Gastroesophageal sphincter (tissue), 4 donors: ENCODE measurements at regions not wholly inside any gene's neighbourhood (a gene's known extent, or its start where the extent isn't known, plus 50 kb on each side); places are given as distances from the start of the nearest gene placed in this dataset.

Source experiments
- ATAC-seq: fragments of 150-250 bp; one replicate; pipeline ENCODE4 v1.9.1; 2016; ENCODE audit warnings: mild to moderate bottlenecking, moderate library complexity
- H3K27ac ChIP-seq, 4 donors: fragments of 200-600 bp; sonication (generic) in 3 of 4; 1 replicate in 3 of 4; 2 replicates in 1 of 4; pipeline ENCODE4 v1.5.1; 2016 to 2019
- H3K27me3 ChIP-seq: fragments of 200-600 bp; sonication (generic); one replicate; pipeline ENCODE4 v1.5.1; 2019
- H3K36me3 ChIP-seq, 2 donors: fragments of 200-600 bp; sonication (generic); one replicate each; pipeline ENCODE4 v1.5.1; 2019; ENCODE audit warnings: control low read depth in 1 of 2
- H3K4me1 ChIP-seq, 3 donors: fragments of 200-600 bp; sonication (generic); 1 replicate in 2 of 3; 2 replicates in 1 of 3; pipeline ENCODE4 v1.5.1; 2016 to 2019; ENCODE audit warnings: control low read depth in 2 of 3
- H3K4me3 ChIP-seq, 2 donors: fragments of 200-600 bp; sonication (generic); one replicate each; pipeline ENCODE4 v1.5.1; 2019; ENCODE audit warnings: mild to moderate bottlenecking in 1 of 2, moderate library complexity in 1 of 2
- H3K9me3 ChIP-seq, 3 donors: fragments of 200-600 bp; sonication (generic); one replicate each; pipeline ENCODE4 v1.5.1; 2017 to 2019; ENCODE audit warnings: control low read depth in 2 of 3
- CTCF ChIP-seq, 4 experiments: fragments of 200-600 bp in 2 of 4; fragments of 450-650 bp in 2 of 4; sonication (generic) in 1 of 4; IDR thresholded peaks; one replicate each; pipeline ENCODE4 v1.5.1; 2017 to 2019; ENCODE audit warnings: antibody characterized with exemption in 4 of 4, mild to moderate bottlenecking in 2 of 4, moderate library complexity in 2 of 4
- EP300 ChIP-seq: sonication (generic); formaldehyde crosslinking; IDR thresholded peaks from one replicate; pipeline ENCODE4 v1.6.1; 2017; ENCODE audit warnings: antibody characterized with exemption, mild to moderate bottlenecking
- POLR2A ChIP-seq, 2 donors: fragments of 450-650 bp; IDR thresholded peaks; one replicate each; pipeline ENCODE4 v1.6.1; 2017; ENCODE audit warnings: antibody characterized with exemption in 2 of 2, mild to moderate bottlenecking in 2 of 2, moderate library complexity in 1 of 2
- POLR2AphosphoS5 ChIP-seq: sonication (generic); formaldehyde crosslinking; IDR thresholded peaks from one replicate; pipeline ENCODE4 v1.6.1; 2017; ENCODE audit warnings: antibody characterized with exemption
- WGBS, 2 donors: methylation state at CpG; one replicate each; pipeline ENCODE4 v1.1.5; 2018; ENCODE audit warnings: low coverage in 1 of 2; 5-methylcytosine and 5-hydroxymethylcytosine counted together

- no peak for ATAC-seq
- no peak overlapping the region for H3K27ac ChIP-seq
- TF ChIP-seq CTCF (IDR thresholded peaks at IDR 0.05) (no peak), EP300 (no peak), POLR2AphosphoS5 (no peak), POLR2A (IDR thresholded peaks at IDR 0.05) (no peak)
- H3K27me3 ChIP-seq, result no peaks in the 10 kb centered on the region
- H3K9me3 ChIP-seq, result no peaks in the 10 kb centered on the region
- no peak overlapping the region for H3K4me3 ChIP-seq
- H3K36me3 ChIP-seq, result no peaks in the 10 kb centered on the region
- 89 to 92% methylated on average over 7 to 12 of the region's 13 CpGs for WGBS, 2 donors
- no peaks in the 10 kb centered on the region for H3K4me1 ChIP-seq
These were observed 125.6 kb downstream of the KLF6 start for GRCh38 chr10:3659203-3659917.

- ATAC-seq, result no peak
These were observed 126.2 kb downstream of the KLF6 start for GRCh38 chr10:3658766-3659165.

GRCh38 chr10:3656214-3656613 is 128.8 kb downstream of the KLF6 start:
- WGBS, 2 donors, result 90 to 92% methylated on average over 2 to 3 of the region's 3 CpGs
- Histone ChIP-seq H3K27me3 (no peaks in the 10 kb centered on the region), H3K4me1 (no peaks in the 10 kb centered on the region), H3K4me3 (no peak overlapping the region), H3K36me3 (no peaks in the 10 kb centered on the region), H3K9me3 (no peaks in the 10 kb centered on the region), H3K27ac (no peak overlapping the region)
- TF ChIP-seq POLR2AphosphoS5, result no peak
- no peak for TF ChIP-seq POLR2A (IDR thresholded peaks at IDR 0.05)
- no peak for TF ChIP-seq EP300
- no peak for TF ChIP-seq CTCF (IDR thresholded peaks at IDR 0.05)
- ATAC-seq, result no peak

More at GRCh38 chr10:3658766-3659165, 126.2 kb downstream of the KLF6 start:
- no peaks in the 10 kb centered on the region for H3K27me3 ChIP-seq
- no peak overlapping the region for H3K27ac ChIP-seq
- no peak overlapping the region for H3K4me3 ChIP-seq
- no peaks in the 10 kb centered on the region for H3K9me3 ChIP-seq
- 61 to 69% methylated on average over 3 to 4 of the region's 4 CpGs for WGBS, 2 donors
- TF ChIP-seq CTCF (IDR thresholded peaks at IDR 0.05) (no peak), POLR2AphosphoS5 (no peak)
- no peaks in the 10 kb centered on the region for H3K4me1 ChIP-seq
- no peaks in the 10 kb centered on the region for H3K36me3 ChIP-seq

GRCh38 chr10:3655528-3655927 is 129.5 kb downstream of the KLF6 start:
- no peaks in the 10 kb centered on the region for H3K9me3 ChIP-seq
- 71 to 83% methylated on average over 7 of the region's 7 CpGs for WGBS, 2 donors
- H3K36me3 ChIP-seq, result no peaks in the 10 kb centered on the region
- H3K4me3 ChIP-seq, result no peak overlapping the region
- no peak for TF ChIP-seq CTCF (IDR thresholded peaks at IDR 0.05)
- TF ChIP-seq EP300, result no peak
- no peak for TF ChIP-seq POLR2AphosphoS5
- TF ChIP-seq POLR2A (IDR thresholded peaks at IDR 0.05), result no peak
- H3K4me1 ChIP-seq, result no peaks in the 10 kb centered on the region
- ATAC-seq, result no peak
- no peak overlapping the region for H3K27ac ChIP-seq
- no peaks in the 10 kb centered on the region for H3K27me3 ChIP-seq

GRCh38 chr10:3654980-3655379 is 130.0 kb downstream of the KLF6 start:
- H3K27ac ChIP-seq, result no peak overlapping the region
- TF ChIP-seq POLR2AphosphoS5 (no peak), POLR2A (IDR thresholded peaks at IDR 0.05) (no peak), CTCF (IDR thresholded peaks at IDR 0.05) (no peak), EP300 (no peak)
- H3K4me3 ChIP-seq, result no peak overlapping the region
- WGBS, 2 donors, result 50 to 100% methylated on average over 1 of the region's 1 CpG
- no peaks in the 10 kb centered on the region for H3K9me3 ChIP-seq
- no peaks in the 10 kb centered on the region for H3K36me3 ChIP-seq
- ATAC-seq, result no peak
- no peaks in the 10 kb centered on the region for H3K4me1 ChIP-seq
- no peaks in the 10 kb centered on the region for H3K27me3 ChIP-seq
